ENCODE measurements at regions not wholly inside any gene's neighbourhood (a gene's known extent, or its start where the extent isn't known, plus 50 kb on each side); places are given as distances from the start of the nearest gene placed in this dataset.

DNA sequence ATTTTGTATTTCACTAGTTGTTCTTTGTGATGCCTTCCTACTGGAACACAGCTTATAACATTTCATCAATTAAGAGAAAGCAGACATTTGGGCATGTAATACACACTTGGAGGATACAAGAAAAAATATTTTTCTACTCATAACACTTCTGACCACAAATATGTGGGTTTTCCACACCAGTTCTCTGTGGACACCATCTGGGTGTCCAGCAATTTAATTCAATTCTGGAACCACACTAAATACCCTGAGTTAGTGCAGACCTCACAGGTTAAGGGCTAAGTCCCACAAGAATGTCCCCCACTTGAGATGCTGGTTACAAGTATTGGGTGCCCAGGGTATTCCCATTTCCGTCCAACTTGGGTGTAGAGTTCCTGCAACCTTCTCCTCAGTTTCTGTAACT is 91.1 kb upstream of the SKOR2 start:
- TF ChIP-seq, protein P1, sequence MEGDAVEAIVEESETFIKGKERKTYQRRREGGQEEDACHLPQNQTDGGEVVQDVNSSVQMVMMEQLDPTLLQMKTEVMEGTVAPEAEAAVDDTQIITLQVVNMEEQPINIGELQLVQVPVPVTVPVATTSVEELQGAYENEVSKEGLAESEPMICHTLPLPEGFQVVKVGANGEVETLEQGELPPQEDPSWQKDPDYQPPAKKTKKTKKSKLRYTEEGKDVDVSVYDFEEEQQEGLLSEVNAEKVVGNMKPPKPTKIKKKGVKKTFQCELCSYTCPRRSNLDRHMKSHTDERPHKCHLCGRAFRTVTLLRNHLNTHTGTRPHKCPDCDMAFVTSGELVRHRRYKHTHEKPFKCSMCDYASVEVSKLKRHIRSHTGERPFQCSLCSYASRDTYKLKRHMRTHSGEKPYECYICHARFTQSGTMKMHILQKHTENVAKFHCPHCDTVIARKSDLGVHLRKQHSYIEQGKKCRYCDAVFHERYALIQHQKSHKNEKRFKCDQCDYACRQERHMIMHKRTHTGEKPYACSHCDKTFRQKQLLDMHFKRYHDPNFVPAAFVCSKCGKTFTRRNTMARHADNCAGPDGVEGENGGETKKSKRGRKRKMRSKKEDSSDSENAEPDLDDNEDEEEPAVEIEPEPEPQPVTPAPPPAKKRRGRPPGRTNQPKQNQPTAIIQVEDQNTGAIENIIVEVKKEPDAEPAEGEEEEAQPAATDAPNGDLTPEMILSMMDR (IDR thresholded peaks at IDR 0.05; ENCODE audit: low read length) = no peak
- no peak for TF ChIP-seq EZH2 (IDR thresholded peaks at IDR 0.05; ENCODE audit: borderline replicate concordance, low read length)

Data from OCI-LY1 (cell line).